IMR-90 (cell line): ENCODE measurements at regions not wholly inside any gene's neighbourhood (a gene's known extent, or its start where the extent isn't known, plus 50 kb on each side); places are given as distances from the start of the nearest gene placed in this dataset.

Source experiments
- ATAC-seq: fragments of 200-7000 bp; cut with Tn5 transposase; 2 replicates; pipeline ENCODE4 v1.9.1; 2020; ENCODE audit warnings: low read depth, mild to moderate bottlenecking, moderate library complexity
- BruUV-seq: library from RNA; stranded (reverse); fragments of 400-500 nt; replicated peaks from 2 replicates; lab custom pipeline; 2021; lab: Mats Ljungman, UMichigan
- CTCF ChIA-PET: fragments of 300-600 bp; formaldehyde crosslinking; extraction: SDS; loops from one replicate; lab custom pipeline; 2021; ENCODE audit warnings: antibody characterized with exemption; lab: Yijun Ruan, JAX
- POLR2A ChIA-PET: fragments of 300-600 bp; sonication (Branson Sonifier 250); formaldehyde crosslinking; loops from one replicate; lab custom pipeline; 2022; ENCODE audit warnings: antibody characterized with exemption; ENCODE audit not compliant: unreplicated experiment; lab: Charles Lee
- DNase-seq: peaks from one replicate; pipeline ENCODE4 v3.0.0; 2013
- H2AFZ ChIP-seq: replicated peaks from 2 replicates; pipeline ENCODE3; 2013; ENCODE audit warnings: low read length, mild to moderate bottlenecking; ENCODE audit not compliant: poor library complexity
- H2AK5ac ChIP-seq: 2 replicates; pipeline ENCODE4 v1.6.1; 2013; ENCODE audit warnings: low read depth, low read length, inconsistent platforms
- H2AK9ac ChIP-seq: replicated peaks from 2 replicates; pipeline ENCODE3; 2013; ENCODE audit warnings: mild to moderate bottlenecking, low read depth, low read length, moderate library complexity; ENCODE audit not compliant: poor library complexity
- H2BK120ac ChIP-seq: 2 replicates; pipeline ENCODE4 v1.6.1; 2013; ENCODE audit warnings: low read depth, low read length, inconsistent platforms
- H2BK15ac ChIP-seq: 3 replicates; pipeline ENCODE4 v1.6.1; 2013; ENCODE audit warnings: low read depth, low read length, inconsistent platforms
- H2BK20ac ChIP-seq: 2 replicates; pipeline ENCODE4 v1.6.1; 2013; ENCODE audit warnings: low read depth, mild to moderate bottlenecking, inconsistent platforms, low read length, moderate library complexity
- H2BK5ac ChIP-seq: 2 replicates; pipeline ENCODE4 v1.6.1; 2013; ENCODE audit warnings: mild to moderate bottlenecking, low read depth, low read length, inconsistent platforms; ENCODE audit not compliant: poor library complexity, severe bottlenecking
- H3K14ac ChIP-seq: replicated peaks from 2 replicates; pipeline ENCODE4 v1.6.1; 2013; ENCODE audit warnings: low read depth, low read length, inconsistent platforms
- H3K18ac ChIP-seq: 2 replicates; pipeline ENCODE4 v1.6.1; 2013; ENCODE audit warnings: low read depth, low read length, control low read depth
- H3K23ac ChIP-seq: 2 replicates; pipeline ENCODE4 v1.6.1; 2013; ENCODE audit warnings: low read depth, low read length, inconsistent platforms
- H3K27ac ChIP-seq: 2 replicates; pipeline ENCODE4 v1.5.1; 2013; ENCODE audit warnings: mild to moderate bottlenecking, control low read depth, low read length; ENCODE audit not compliant: insufficient read depth
- H3K27me3 ChIP-seq: 2 replicates; pipeline ENCODE4 v1.6.1; 2013; ENCODE audit warnings: low read length; ENCODE audit not compliant: control insufficient read depth, insufficient read depth
- H3K36me3 ChIP-seq: 2 replicates; pipeline ENCODE4 v1.6.1; 2013; ENCODE audit warnings: low read length, mixed read lengths; ENCODE audit not compliant: control insufficient read depth, insufficient read depth
- H3K4ac ChIP-seq: 2 replicates; pipeline ENCODE4 v1.6.1; 2013; ENCODE audit warnings: low read depth, low read length, inconsistent platforms
- H3K4me1 ChIP-seq: 2 replicates; pipeline ENCODE4 v1.6.1; 2013; ENCODE audit warnings: low read length, mixed read lengths; ENCODE audit not compliant: control insufficient read depth, insufficient read depth
- H3K4me2 ChIP-seq: 2 replicates; pipeline ENCODE4 v1.6.1; 2013; ENCODE audit warnings: low read depth, mild to moderate bottlenecking, control low read depth, low read length, moderate library complexity
- H3K4me3 ChIP-seq: 2 replicates; pipeline ENCODE4 v1.5.1; 2013; ENCODE audit warnings: low read depth, mild to moderate bottlenecking, control low read depth, low read length, moderate library complexity; ENCODE audit not compliant: insufficient read depth
- H3K56ac ChIP-seq: 2 replicates; pipeline ENCODE4 v1.6.1; 2013; ENCODE audit warnings: low read length, inconsistent platforms; ENCODE audit not compliant: insufficient read depth; ENCODE audit errors: extremely low read depth
- H3K79me1 ChIP-seq, 2 experiments: 2 replicates each; pipeline ENCODE4 v1.6.1; 2013; ENCODE audit warnings: low read length in 2 of 2, inconsistent platforms in 1 of 2, low read depth in 1 of 2
- H3K9ac ChIP-seq: 2 replicates; pipeline ENCODE4 v1.6.1; 2013; ENCODE audit warnings: low read depth, low read length, control low read depth
- H3K9me1 ChIP-seq: 2 replicates; pipeline ENCODE4 v1.6.1; 2013; ENCODE audit warnings: low read length, inconsistent platforms; ENCODE audit not compliant: insufficient read depth
- H3K9me3 ChIP-seq: 2 replicates; pipeline ENCODE4 v1.6.1; 2013; ENCODE audit warnings: low read length; ENCODE audit not compliant: control insufficient read depth, insufficient read depth
- H4K20me1 ChIP-seq: 2 replicates; pipeline ENCODE4 v1.6.1; 2013; ENCODE audit warnings: low read length, inconsistent platforms; ENCODE audit not compliant: insufficient read depth
- H4K5ac ChIP-seq: 2 replicates; pipeline ENCODE4 v1.6.1; 2013; ENCODE audit warnings: mild to moderate bottlenecking, low read depth, low read length, control low read depth
- H4K8ac ChIP-seq, 2 experiments: 2 replicates each; pipeline ENCODE4 v1.6.1; 2013; ENCODE audit warnings: low read depth in 2 of 2, low read length in 2 of 2, control low read depth in 1 of 2, inconsistent platforms in 1 of 2
- H4K91ac ChIP-seq: 2 replicates; pipeline ENCODE4 v1.6.1; 2013; ENCODE audit warnings: low read depth, low read length, inconsistent platforms; ENCODE audit not compliant: insufficient read depth
- MAFK ChIP-seq: IDR thresholded peaks from 2 replicates; pipeline ENCODE4 v1.6.1; 2012; ENCODE audit warnings: low read depth, low read length, improper control_type of control experiment
- MAZ ChIP-seq: IDR thresholded peaks from 2 replicates; pipeline ENCODE4 v1.6.1; 2012; ENCODE audit warnings: low read depth, mild to moderate bottlenecking, low read length, improper control_type of control experiment, moderate library complexity, borderline replicate concordance
- NFE2L2 ChIP-seq: fragments of 150-350 bp; IDR thresholded peaks from 2 replicates; pipeline ENCODE4 v1.6.1; 2016; ENCODE audit warnings: low read depth, mild to moderate bottlenecking, low read length
- RCOR1 ChIP-seq: IDR thresholded peaks from 2 replicates; pipeline ENCODE4 v1.6.1; 2012; ENCODE audit warnings: mild to moderate bottlenecking, low read length, improper control_type of control experiment; ENCODE audit not compliant: insufficient replicate concordance
- WGBS, 2 experiments: methylation state at CpG; one replicate each; pipeline versions ENCODE4 v1.1.5 to v1.1.7; 2013; ENCODE audit warnings: missing lambda C conversion rate in 2 of 2; ENCODE audit not compliant: insufficient read length in 1 of 2; ENCODE audit errors: extremely low coverage in 2 of 2; 5-methylcytosine and 5-hydroxymethylcytosine counted together
- dilution Hi-C: fragments of 300-500 bp; cut with HindIII; formaldehyde crosslinking; loops from one replicate; pipeline ENCODE4 v1.14.3; 2018; ENCODE audit warnings: low sequenced_read_pairs; ENCODE audit not compliant: unreplicated experiment
- in situ Hi-C: fragments of 300-500 bp; cut with MboI; formaldehyde crosslinking; loops from 3 replicates; pipeline ENCODE4 v1.14.3; 2019; ENCODE audit warnings: low sequenced_read_pairs, inconsistent platforms, mixed read lengths
- intact Hi-C: fragments of 100-400 bp; cut with micrococcal nuclease; formaldehyde crosslinking; loops from 2 replicates; pipeline ENCODE4 v1.10.0; 2022

DNA sequence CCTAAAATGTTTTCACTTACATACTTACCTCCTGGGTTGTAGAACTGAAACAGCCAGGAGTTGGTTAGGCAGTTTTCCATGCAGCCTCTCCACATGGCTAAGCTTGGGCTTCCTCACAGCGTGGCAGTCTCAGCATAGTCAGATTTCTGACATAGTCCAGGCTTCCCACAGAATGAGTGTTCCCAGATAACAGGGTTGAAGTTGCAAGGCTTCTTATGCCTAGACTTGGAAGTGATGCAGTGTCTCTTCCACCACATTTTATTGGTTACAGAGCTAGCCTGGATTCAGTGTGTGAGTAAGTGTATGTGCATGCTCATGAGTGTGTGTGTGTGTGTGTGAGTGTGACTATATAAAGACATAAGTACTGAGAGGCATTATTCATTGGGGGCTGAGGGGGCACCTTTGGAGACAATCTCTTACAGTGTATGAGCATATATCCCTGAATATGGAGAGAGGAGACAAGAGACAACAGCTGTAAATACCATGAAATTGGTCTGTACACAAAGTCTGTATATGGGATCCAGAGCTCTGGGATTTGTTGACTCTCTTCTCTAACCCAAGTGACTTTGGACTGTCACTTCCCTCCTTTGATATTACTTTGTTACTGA is 78.1 kb downstream of the ZNF621 start:
- no peak overlapping the region for H3K23ac ChIP-seq
- dilution Hi-C loops (no loop called here), intact Hi-C loops (no loop called here), in situ Hi-C loops (no loop called here)
- no peak overlapping the region for H3K27ac ChIP-seq
- H2AK9ac ChIP-seq, result no peak overlapping the region
- H3K79me1 ChIP-seq, result no peaks in the 10 kb centered on the region
- no peak overlapping the region for H3K4me2 ChIP-seq
- H3K14ac ChIP-seq, result no peak overlapping the region
- no peak overlapping the region for H3K56ac ChIP-seq
- ChIA-PET CTCF (interaction anchor here (1.4 kb wide), 1 partner anchor 23 kb away, joined by 3 read pairs; no protein-coding TSS in a partner anchor), POLR2A (no interaction called here)
- H3K18ac ChIP-seq, result no peak overlapping the region
- H3K4me1 ChIP-seq, result no peaks in the 10 kb centered on the region
- no TSS peak for BruUV-seq
- no peak overlapping the region for H2BK20ac ChIP-seq
- TF ChIP-seq MAFK, result no peak
- no peak for TF ChIP-seq MAZ
- no peak for TF ChIP-seq NFE2L2
- no peak for TF ChIP-seq RCOR1
- ATAC-seq (no peak), DNase-seq (no peak)
- no peak overlapping the region for H2BK5ac ChIP-seq
- H4K91ac ChIP-seq, result no peak overlapping the region
- H2BK15ac ChIP-seq, result no peak overlapping the region
- WGBS, 2 experiments, result 20% methylated on average over 1 of the region's 1 CpG; no CpG with 5 or more reads in 1 of the 2 experiments
- no peak overlapping the region for H2AFZ ChIP-seq
- no peaks in the 10 kb centered on the region for H3K27me3 ChIP-seq
- H4K8ac ChIP-seq, result no peak overlapping the region
- no peaks in the 10 kb centered on the region for H3K36me3 ChIP-seq
- H4K5ac ChIP-seq, result no peak overlapping the region
- no peak overlapping the region for H3K4ac ChIP-seq
- H2AK5ac ChIP-seq, result no peak overlapping the region
- no peaks in the 10 kb centered on the region for H3K9me3 ChIP-seq
- no peaks in the 10 kb centered on the region for H4K20me1 ChIP-seq
- H3K9ac ChIP-seq, result no peak overlapping the region
- H2BK120ac ChIP-seq, result no peak overlapping the region
- H3K4me3 ChIP-seq, result no peak overlapping the region
- H3K9me1 ChIP-seq, result no peaks in the 10 kb centered on the region
